ENCODE measurements at regions not wholly inside any gene's neighbourhood (a gene's known extent, or its start where the extent isn't known, plus 50 kb on each side); places are given as distances from the start of the nearest gene placed in this dataset.

- no peak for DNase-seq (ENCODE audit: low read depth)
These were observed 576.3 kb downstream of the RNF144B start for GRCh38 chr6:18963439-18963838.

- DNase-seq (ENCODE audit: low read depth) = no peak
These were observed 586.1 kb downstream of the RNF144B start for GRCh38 chr6:18973251-18973650.

- DNase-seq (ENCODE audit: low read depth) = no peak
These were observed 588.9 kb downstream of the RNF144B start for GRCh38 chr6:18976091-18976490.

- no peak for DNase-seq (ENCODE audit: low read depth)
These were observed 589.8 kb downstream of the RNF144B start for GRCh38 chr6:18976966-18977365.

GRCh38 chr6:18978337-18979128 is 591.4 kb downstream of the RNF144B start:
- no peak for DNase-seq (ENCODE audit: low read depth)

GRCh38 chr6:18985061-18985460 is 597.9 kb downstream of the RNF144B start:
- DNase-seq (ENCODE audit: low read depth) = no peak

- DNase-seq (ENCODE audit: low read depth) = no peak
These were observed 598.8 kb downstream of the RNF144B start for GRCh38 chr6:18985996-18986395.

- DNase-seq (ENCODE audit: low read depth) = no peak
These were observed 601.5 kb downstream of the RNF144B start for GRCh38 chr6:18988636-18989035.

GRCh38 chr6:18990059-18990978 is 603.2 kb downstream of the RNF144B start:
- DNase-seq (ENCODE audit: low read depth) = peak; percentile 16

- peak; percentile 24 for DNase-seq (ENCODE audit: low read depth)
These were observed 610.3 kb downstream of the RNF144B start for GRCh38 chr6:18997375-18997826.

GRCh38 chr6:19002976-19003560 is 615.9 kb downstream of the RNF144B start:
- DNase-seq (ENCODE audit: low read depth) = no peak

- DNase-seq (ENCODE audit: low read depth) = no peak
These were observed 617.0 kb downstream of the RNF144B start for GRCh38 chr6:19004176-19004575.

GRCh38 chr6:19009769-19010168 is 622.6 kb downstream of the RNF144B start:
- no peak for DNase-seq (ENCODE audit: low read depth)

GRCh38 chr6:19013026-19013705 is 626.0 kb downstream of the RNF144B start:
- no peak for DNase-seq (ENCODE audit: low read depth)

GRCh38 chr6:19024737-19025136 is 637.6 kb downstream of the RNF144B start:
- DNase-seq (ENCODE audit: low read depth) = no peak

GRCh38 chr6:19028201-19028600 is 641.1 kb downstream of the RNF144B start:
- DNase-seq (ENCODE audit: low read depth) = no peak

GRCh38 chr6:19032591-19033295 is 645.6 kb downstream of the RNF144B start:
- DNase-seq (ENCODE audit: low read depth) = no peak

- no peak for DNase-seq (ENCODE audit: low read depth)
These were observed 646.5 kb downstream of the RNF144B start for GRCh38 chr6:19033683-19034082.

- no peak for DNase-seq (ENCODE audit: low read depth)
These were observed 647.8 kb downstream of the RNF144B start for GRCh38 chr6:19034986-19035385.

- no peak for DNase-seq (ENCODE audit: low read depth)
These were observed 648.5 kb downstream of the RNF144B start for GRCh38 chr6:19035461-19036195.

- DNase-seq (ENCODE audit: low read depth) = no peak
These were observed 649.0 kb downstream of the RNF144B start for GRCh38 chr6:19036196-19036555.

Data from fibroblast of the conjunctiva (primary cell).